HG03280 (cell line): ENCODE measurements at regions not wholly inside any gene's neighbourhood (a gene's known extent, or its start where the extent isn't known, plus 50 kb on each side); places are given as distances from the start of the nearest gene placed in this dataset.

ENCODE experiments used
- ATAC-seq: cut with Tn5 transposase; IDR thresholded peaks from one replicate; pipeline ENCODE4 v1.9.1; 2021; ENCODE audit warnings: mild to moderate bottlenecking, moderate library complexity; ENCODE audit not compliant: unreplicated experiment

DNA sequence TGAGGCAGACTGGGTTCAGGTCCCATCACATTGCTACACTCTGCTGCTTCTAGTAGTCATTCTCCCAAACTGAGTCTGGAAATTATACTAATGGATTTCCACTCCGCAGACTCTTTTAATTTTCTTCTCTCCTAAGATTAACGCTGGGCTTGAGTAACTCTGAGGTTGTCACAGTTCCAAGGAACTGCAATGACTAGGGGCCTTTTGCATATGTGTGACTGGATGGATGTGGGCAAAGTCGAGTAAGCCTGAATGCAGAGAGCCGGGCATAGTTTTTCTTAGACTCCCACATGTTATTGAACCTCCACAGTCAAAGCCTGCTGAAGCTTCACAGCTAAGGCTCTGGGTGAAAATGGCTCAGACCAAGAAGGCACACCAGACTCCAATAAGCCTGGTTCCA, 160.9 kb upstream of the PROX1 start:
- ATAC-seq = no peak

DNA sequence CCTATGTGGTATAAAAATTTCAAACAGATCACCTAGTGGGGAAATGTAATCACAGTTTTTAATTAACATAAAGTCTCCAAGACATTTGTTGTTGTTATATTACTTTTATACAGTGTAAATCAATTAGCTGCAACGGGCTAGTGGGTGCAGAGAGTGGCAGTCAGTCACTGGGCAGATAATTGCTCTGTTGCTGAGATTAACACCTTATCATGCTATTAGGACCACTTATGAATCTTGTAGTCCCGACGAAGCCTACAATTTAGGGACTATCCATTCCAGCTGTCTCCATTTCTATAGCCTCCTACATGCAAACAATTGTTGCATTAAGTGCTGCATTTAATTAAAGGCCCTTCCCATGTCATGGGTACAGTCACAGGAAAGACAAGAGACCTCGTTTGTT, 158.9 kb upstream of the PROX1 start:
- ATAC-seq = no peak

DNA sequence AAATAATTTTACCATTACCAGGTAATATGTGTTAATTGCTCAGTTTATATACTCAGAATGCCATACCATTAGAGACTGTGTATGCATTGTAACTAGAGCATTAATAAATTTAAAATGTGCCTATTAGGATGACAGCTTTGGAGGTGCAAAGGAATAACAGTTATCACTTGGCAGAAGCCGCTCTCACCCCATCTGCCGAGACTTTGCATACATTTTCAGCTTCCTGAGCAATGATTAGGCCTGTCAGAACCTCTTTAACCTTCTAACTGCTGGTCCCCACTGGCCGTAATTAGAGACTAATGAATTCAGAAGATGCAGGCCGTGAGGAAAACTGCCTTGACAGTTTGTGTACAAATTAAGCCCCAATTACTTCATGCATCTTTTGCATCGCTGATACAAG, 158.0 kb upstream of the PROX1 start:
- ATAC-seq = no peak

DNA sequence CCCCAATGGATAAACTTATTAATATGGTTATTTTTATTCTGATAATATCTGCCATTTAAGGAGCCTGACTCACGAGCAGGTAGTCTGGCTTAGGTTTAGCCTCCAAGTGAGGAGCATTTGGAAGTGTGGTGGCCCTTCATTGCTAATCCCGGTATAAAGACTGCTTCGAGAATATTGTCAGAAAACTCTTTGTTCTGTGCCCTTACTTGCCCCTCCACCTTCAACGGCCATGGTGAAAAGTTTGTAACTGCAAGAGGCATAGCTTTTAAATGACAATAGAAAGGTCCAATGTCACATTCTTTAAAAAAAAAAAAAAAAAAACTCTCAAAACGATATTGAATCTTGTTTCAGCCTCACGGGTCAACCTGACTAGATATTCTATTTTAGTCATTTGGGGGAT, 157.4 kb upstream of the PROX1 start:
- ATAC-seq = no peak

DNA sequence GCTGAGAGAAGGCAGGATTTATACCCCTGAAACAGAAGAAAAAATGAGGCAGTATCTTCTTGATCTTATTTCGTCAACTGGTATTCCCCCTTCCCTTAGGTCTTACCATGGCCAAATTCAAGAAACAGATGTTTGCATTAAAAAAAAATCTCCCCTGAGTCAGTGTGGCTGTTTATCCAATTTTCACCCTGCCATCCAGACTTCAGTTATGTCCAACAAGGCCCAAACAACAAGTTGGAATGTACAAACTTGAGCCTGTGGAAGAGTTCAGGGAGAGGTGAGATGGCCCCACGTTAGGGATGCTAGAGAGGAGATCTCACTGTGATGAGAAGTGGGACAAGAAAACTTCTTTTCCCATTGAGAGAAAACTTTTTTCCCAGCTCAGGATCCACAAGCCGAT, 147.2 kb upstream of the PROX1 start:
- no peak for ATAC-seq

DNA sequence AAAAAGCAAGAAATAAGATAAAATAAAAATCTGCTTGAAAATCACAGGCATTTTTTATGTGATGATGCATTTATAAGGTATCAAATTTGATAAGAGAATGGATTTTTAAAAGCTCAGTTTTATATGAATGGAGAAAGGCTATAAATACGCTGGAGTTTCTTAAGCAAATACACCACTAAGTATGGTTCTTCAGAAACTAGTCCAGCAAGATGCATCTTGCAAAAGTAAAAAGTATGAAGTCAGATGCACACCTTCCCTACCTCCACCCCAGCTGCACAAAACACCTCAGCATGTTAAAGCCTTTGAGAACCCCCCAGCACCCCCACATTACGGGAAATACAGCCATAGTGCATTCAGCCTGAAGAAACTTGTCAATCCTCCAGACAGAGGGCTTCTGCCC, 143.1 kb upstream of the PROX1 start:
- ATAC-seq = no peak

DNA sequence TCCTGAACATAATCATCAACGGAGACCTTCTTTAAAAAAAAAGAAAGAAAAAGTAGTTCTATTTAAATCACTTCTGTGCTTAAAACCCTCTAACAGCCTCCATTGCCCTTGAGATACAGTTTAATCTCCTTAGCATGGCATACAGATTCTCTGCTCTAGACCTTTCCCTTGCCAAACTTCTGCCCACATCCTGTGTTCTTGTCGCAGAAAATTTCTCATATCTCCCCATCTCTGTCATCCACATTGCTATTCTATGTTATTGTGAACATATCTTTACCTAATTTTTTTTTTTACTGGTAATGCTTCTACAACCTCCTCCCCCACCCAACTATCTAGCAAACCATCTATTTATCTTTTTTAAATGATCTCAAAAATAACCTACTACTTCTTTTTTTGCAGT, 135.7 kb upstream of the PROX1 start:
- no peak for ATAC-seq

DNA sequence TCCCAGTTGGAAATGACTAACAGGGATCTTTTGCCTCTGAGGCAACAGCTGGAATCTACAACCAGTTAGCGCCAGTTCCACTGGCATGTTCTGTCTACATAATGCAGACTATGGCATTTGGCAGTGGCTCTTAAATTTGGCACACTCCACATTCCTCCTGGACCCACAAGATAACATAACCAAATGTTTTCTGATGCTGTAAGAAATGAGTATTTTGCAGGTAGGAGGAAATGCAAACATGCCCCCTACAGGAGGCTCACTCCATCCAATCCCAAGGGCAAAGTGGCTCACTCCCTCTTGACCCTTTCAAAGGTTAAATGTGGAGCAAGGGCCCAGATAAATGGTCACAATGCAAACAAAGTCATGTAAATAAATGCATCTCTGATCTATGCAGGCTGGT, 129.2 kb upstream of the PROX1 start:
- ATAC-seq = no peak

DNA sequence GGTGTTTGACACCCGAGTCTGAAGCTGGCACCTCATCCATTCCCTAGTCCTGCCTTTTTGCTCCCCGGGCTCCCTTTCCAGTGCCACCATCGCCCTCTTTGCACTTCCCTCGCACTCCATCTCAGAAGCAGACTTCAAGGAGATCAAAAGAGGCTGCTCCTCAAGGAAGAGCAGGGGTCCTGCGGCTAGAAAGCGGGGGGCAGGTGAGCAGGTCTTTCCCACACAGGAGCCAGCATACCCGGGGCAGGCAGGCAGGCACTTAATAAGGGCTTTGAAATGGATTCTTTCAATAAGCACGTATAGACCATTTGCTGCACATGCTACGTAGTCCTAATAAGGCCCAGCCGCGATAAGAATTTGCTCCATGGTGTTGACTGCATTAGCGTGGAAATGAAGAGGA, 125.9 kb upstream of the PROX1 start:
- no peak for ATAC-seq

DNA sequence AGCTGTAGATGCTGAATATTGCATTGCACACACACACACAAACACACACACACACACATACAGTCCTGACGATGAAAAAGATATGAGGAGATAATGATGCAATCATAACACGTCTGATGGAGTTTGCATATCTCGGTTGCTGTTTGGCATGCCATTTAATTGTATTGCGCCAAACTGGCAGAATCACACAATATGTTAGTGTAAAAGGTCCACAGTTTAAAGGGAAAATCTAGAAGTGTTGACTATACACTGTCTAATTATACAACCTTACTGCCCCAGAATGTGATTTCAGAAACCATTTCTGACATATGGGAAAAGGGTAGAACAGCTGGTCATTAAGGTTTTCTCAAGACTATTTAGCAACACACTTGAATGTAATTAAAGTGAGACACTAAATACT, 123.7 kb upstream of the PROX1 start:
- ATAC-seq = no peak

DNA sequence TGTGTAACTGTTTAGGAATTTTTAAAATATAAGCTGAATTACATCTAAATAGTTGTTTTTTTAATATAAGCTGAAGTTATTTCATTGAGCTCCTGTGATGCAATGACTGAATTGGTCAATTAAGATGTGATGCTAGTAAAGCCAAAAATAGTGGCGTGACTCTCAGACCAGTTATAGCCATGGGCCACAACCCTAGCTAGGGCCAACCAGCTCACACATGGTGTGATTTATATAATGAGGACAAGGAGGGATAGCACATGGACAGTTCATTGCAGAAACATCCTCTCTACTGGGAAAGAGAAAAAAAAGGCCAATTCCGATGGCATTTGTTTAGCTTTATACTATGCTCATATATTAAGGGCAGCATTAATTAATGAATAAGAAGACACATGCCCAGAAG, 119.3 kb upstream of the PROX1 start:
- ATAC-seq = no peak

DNA sequence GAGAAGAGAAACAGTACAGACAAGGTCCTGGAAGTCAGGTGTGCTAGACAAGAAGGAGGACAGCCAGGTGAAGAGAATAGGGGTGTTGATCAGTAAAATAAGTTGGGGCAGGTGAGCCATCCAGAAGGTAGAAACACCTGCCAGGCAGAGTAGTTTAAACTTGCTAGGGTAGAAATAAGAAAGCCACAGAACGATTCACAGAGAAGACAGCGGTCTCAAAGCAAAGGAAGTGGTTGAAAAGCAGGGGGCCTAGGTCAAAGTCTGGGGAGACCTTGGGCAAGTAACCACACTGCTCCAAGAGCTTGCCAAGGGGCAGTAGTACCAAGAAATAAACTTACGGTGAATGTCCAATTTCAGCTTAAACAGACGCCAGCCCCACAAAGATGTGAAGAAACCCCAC, 116.6 kb upstream of the PROX1 start:
- no peak for ATAC-seq

DNA sequence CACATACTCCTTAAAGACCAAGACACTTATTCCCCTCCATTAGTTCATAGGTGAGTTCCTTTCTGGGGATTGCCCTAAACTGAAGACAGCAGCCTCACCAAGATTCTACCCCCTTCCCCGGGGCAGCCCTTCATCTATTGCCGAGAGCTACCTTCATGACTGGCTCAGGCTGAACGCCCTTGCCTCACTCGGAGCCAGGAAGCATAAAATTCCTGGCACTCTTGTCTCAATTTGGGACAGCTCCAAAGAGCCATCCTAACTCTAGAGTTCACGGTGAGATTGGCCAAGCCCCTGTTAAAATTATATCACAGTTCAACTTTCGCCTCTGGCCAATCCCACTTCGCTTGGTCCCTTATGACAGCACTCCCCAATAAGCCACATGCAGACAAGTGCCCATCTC, 113.0 kb upstream of the PROX1 start:
- ATAC-seq = no peak

DNA sequence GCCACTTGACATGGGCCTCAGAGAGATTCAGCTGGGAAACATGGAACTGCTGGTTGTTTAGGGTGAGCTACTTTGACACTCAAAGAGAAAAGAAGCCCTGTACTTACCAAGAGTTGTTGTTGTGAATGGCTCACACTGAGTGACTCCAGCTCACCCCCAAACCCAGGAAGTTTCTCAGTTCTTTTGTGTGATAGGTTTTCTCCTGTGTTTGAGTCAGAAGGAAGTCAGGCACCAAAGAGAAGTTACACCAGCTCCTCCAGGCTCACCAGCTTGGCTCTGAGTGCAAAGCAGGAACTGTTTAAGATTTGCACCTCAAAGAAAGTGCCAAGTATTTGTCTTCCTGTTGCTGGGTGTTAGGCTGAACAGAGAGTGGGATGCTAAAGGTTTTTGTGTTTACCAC, 111.2 kb upstream of the PROX1 start:
- no peak for ATAC-seq

DNA sequence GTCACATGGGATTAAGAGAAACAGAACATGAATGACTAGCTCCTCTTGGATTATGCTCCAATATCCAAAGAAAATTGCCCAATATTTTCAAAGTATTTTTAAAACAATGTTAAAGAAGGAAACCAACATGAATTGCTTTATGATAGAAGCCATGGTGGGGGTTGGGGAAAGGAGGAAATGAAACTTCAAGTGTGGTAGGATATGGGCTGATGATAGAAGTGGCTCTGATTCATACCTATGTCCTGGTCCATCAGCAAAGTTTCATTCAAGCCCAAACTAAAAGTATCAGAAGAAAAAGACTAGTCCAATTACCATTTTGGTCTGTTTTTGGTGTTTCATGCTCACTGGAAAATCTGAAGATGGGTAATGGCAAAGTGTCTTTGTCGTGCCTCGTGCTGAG, 104.2 kb upstream of the PROX1 start:
- no peak for ATAC-seq

DNA sequence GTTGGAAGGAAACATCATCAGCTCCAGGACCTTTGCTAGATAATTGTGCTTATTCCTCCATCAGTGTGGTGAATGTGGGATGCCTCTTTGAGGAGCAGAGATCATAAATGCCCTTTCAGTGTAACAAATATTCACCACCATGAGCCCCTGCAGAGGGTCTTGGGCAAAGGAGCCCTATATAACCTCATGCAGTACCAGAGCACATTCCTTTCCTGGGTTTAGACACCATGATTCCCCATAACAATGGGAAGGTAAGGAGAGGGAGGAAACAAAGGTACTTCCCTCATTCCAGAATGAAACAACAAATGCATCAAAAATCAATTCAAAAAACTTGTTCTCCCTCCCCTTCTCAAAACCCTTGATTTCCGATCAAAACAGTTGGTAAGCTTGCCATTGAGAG, 103.4 kb upstream of the PROX1 start:
- ATAC-seq = no peak

DNA sequence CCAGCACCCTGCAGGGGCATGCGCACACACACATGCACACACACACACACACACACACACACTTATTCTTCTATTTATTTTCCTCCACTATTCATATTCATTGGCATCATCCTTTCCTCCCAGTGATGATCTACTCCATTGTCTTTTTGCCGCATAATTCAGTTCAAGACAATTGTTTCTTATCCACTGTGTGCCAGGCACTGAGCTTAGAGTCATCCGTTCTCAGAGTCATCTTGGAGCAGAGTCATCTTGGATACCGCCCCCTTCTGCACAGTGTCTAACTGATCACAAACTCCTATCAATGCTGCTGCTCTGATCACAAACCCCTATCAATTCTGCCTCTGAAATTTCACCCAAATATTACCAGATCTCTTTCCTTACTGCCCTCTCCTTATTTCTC, 102.8 kb upstream of the PROX1 start:
- ATAC-seq = no peak

DNA sequence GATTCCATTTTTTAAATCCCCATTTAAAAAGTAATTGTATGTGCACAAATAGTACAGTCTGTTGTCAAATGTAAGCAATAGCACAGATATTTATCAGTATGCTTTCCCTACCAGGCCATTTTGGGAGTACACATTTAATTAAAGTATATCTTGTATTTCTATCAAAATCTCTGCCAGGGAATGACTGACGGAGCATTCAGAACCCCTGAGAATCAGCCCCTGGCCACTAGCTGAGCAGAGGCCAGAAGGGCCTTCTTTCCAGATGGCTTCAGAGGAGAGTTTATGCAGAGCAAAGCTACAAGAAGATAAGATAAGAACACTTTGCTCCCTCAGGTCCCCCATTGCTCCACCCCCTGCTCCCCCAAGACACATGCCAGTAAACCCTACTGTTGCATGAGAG, 99.9 kb upstream of the PROX1 start:
- no peak for ATAC-seq

DNA sequence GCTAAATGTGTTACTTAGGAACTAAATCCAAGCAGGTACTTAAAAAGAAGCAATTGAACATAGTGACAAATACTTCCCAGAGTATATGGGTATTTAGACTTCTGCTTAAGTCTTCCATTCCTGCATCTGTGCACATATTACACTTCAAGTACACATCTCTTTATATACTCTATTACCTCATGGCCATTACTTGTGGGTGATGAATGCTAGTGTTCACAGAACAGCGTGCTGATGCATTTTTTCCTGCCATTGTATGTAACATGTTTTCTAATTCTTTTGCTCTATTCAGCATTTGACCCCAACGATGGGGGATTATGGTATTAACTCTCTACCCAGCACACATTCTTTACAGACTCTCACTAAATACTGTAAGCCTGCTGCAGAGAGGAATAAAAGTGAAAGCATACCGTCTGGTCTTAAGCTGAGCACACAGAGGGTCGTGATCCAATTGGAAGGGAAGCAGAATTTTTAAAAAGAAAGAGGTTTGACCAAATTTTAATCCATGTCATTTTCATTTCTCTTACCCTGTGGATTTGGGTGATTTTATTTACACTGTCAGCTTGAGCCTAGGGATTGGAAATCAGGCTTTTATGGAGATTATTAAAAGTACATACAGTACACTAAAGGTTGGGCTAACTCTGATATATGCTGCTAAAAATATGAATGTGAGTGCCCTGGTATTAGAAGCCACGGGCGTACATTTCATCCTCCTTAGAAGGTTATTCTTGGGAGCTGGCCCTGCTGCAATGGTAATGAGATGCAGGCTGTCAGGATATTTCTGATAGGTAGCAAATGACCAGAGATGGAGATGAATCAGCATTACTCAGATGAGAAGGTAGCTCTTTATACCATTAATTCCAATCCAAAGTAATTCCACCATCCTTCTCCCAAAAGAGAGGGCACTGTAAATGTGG, 95.5 kb upstream of the PROX1 start:
- ATAC-seq = no peak

DNA sequence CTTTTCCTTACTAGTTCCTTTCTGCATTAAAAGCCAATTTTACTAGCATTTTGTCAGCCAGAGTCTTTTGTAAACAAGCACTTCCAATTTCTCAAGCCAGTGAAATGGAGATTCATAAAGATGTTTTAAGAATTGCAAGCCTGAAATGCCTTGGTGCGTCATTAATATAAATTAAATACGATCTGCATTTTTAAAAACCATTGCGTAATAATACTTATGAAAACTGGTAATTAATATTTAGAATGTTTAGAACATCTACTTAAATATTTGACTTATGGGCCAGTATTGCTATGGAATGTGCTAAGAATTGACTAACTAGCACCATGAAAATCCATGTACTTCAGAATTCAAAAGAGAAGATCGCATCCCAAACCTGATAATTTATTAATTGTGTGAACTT, 89.1 kb upstream of the PROX1 start:
- no peak for ATAC-seq

DNA sequence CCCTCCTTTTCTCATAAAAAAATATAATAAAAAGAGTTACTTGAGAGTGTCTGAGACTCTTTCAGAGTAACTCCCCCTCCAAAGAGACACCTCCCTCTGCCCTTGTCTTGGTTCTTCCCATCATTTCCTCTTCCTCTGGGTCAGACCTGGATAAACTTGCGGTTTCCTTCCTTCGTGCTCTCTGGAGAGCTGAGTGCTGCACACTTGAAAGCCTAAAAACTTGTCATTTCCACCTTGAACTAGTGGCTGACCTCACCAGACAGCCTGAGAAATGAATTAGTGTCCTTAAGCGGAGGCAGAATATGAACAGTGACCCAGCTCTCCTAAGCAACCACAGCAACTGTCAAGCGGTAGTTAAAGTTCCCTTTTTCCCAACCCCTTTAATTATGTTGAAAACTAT, 88.4 kb upstream of the PROX1 start:
- ATAC-seq = no peak

DNA sequence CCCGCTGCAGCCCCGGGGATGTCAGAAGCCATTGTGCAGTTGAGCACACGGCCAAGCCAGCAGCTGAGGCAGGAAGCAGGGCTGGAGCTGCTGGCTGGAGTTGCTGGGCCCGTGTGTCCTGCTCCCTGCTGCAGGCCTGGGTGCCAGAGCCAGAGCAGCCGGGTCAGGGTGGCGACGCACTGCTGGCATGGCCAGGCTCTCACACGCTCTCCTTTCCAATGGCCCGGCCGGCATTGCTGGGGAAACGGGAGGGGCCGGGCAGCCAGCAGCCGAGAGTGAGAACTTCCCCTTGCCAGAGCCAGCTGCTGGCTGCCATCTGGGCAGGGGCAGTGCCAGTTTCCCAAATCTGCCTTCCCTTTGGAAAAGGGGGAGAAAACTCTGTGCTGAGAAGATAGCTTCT, 82.4 kb upstream of the PROX1 start:
- ATAC-seq = no peak

DNA sequence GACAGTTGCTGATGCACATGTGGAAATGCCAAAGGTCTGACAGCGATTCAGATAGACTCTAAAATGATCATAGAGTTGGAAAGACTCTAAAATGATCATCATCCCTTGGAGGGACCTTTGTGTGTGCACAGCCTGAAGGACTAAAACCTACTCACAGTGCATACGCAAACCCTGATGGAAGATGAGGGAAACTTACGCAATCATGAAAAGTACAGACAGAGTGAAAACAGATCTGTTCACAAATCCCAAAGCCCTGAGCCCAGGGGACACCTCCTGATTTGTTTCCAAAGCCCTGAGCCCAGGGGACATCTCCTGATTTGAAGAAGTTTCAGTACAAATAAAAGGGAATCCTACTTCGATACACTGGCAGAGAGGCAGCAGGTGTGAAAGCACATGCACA, 79.3 kb upstream of the PROX1 start:
- ATAC-seq = no peak
